Head of caudate nucleus (tissue), 42 donors: ENCODE measurements at regions not wholly inside any gene's neighbourhood (a gene's known extent, or its start where the extent isn't known, plus 50 kb on each side); places are given as distances from the start of the nearest gene placed in this dataset.
A peak's percentile ranks its signal among the peaks of the same experiment; 100 is the strongest.

Experiments used
- DNase-seq, 42 donors: peaks; one replicate each; pipeline versions ENCODE4 v3.0.0 to v3.0.0-alpha.2; 2020 to 2021; ENCODE audit warnings: mixed read lengths in 7 of 42
- intact Hi-C: fragments of 100-400 bp; cut with DNase I; formaldehyde crosslinking; loops from one replicate; pipeline ENCODE4 v1.15.0; 2022

GRCh38 chr6:84445068-84445467, 217.6 kb upstream of the CEP162 start:
- intact Hi-C loops = no loop called here
- no peak for DNase-seq

GRCh38 chr6:84442208-84442607, 214.8 kb upstream of the CEP162 start:
- no peak for DNase-seq
- intact Hi-C loops = no loop called here

- intact Hi-C loops = no loop called here
- no peak for DNase-seq
Observed at GRCh38 chr6:84441456-84441855, 214.0 kb upstream of the CEP162 start.

GRCh38 chr6:84434550-84434949, 207.1 kb upstream of the CEP162 start:
- intact Hi-C loops = no loop called here
- DNase-seq = no peak

- no peak for DNase-seq
- intact Hi-C loops = no loop called here
Observed at GRCh38 chr6:84432619-84433018, 205.2 kb upstream of the CEP162 start.

GRCh38 chr6:84428300-84428907, 201.0 kb upstream of the CEP162 start:
- intact Hi-C loops = no loop called here
- DNase-seq = peak in 40 of 42 donors; percentile 7 to 65 (median 36)

- no peak for DNase-seq
- intact Hi-C loops = no loop called here
Observed at GRCh38 chr6:84425971-84426705, 198.7 kb upstream of the CEP162 start.

- no peak for DNase-seq
Observed at GRCh38 chr6:84424956-84425355, 197.5 kb upstream of the CEP162 start.

GRCh38 chr6:84422380-84422968, 195.0 kb upstream of the CEP162 start:
- intact Hi-C loops = no loop called here

More at GRCh38 chr6:84424956-84425355, 197.5 kb upstream of the CEP162 start:
- intact Hi-C loops = no loop called here

GRCh38 chr6:84421031-84421430, 193.6 kb upstream of the CEP162 start:
- intact Hi-C loops = no loop called here
- DNase-seq = no peak

More at GRCh38 chr6:84422380-84422968, 195.0 kb upstream of the CEP162 start:
- DNase-seq = peak in 16 of 42 donors; percentile 3 to 46 (median 14)

- no peak for DNase-seq
- intact Hi-C loops = no loop called here
Observed at GRCh38 chr6:84417260-84417659, 189.8 kb upstream of the CEP162 start.

GRCh38 chr6:84416043-84416657, 188.7 kb upstream of the CEP162 start:
- intact Hi-C loops = no loop called here
- no peak for DNase-seq

- peak in 3 of 42 donors; percentile 6 to 21 (median 8) for DNase-seq
- intact Hi-C loops = no loop called here
Observed at GRCh38 chr6:84415517-84415916, 188.1 kb upstream of the CEP162 start.

- DNase-seq = no peak
Observed at GRCh38 chr6:84415068-84415467, 187.6 kb upstream of the CEP162 start.

GRCh38 chr6:84414531-84414930, 187.1 kb upstream of the CEP162 start:
- intact Hi-C loops = no loop called here

More at GRCh38 chr6:84415068-84415467, 187.6 kb upstream of the CEP162 start:
- intact Hi-C loops = no loop called here

GRCh38 chr6:84411060-84411629, 183.7 kb upstream of the CEP162 start:
- DNase-seq = no peak
- intact Hi-C loops = no loop called here

More at GRCh38 chr6:84414531-84414930, 187.1 kb upstream of the CEP162 start:
- DNase-seq = no peak

GRCh38 chr6:84409911-84410310, 182.5 kb upstream of the CEP162 start:
- intact Hi-C loops = no loop called here
- DNase-seq = no peak

- no peak for DNase-seq
- intact Hi-C loops = no loop called here
Observed at GRCh38 chr6:84408028-84408427, 180.6 kb upstream of the CEP162 start.

- intact Hi-C loops = no loop called here
- DNase-seq = no peak
Observed at GRCh38 chr6:84403545-84403944, 176.1 kb upstream of the CEP162 start.

- intact Hi-C loops = no loop called here
- DNase-seq = no peak
Observed at GRCh38 chr6:84399003-84399402, 171.6 kb upstream of the CEP162 start.
